ENCODE measurements at regions not wholly inside any gene's neighbourhood (a gene's known extent, or its start where the extent isn't known, plus 50 kb on each side); places are given as distances from the start of the nearest gene placed in this dataset.
A peak's percentile ranks its signal among the peaks of the same experiment; 100 is the strongest.

GRCh38 chr4:108473163-108473720 lies 147.1 kb upstream of the RPL34 start:
- Histone ChIP-seq H3K36me3 (no peaks in the 10 kb centered on the region), H3K9me3 (no peaks in the 10 kb centered on the region), H3K27ac (no peak overlapping the region), H3K4me1 (no peaks in the 10 kb centered on the region), H3K4me3 (no peak overlapping the region), H3K27me3 (replicated peaks in 1 of 7) (no peaks in the 10 kb centered on the region)
- 73 to 95% (median 86%) methylated on average over 2 of the region's 2 CpGs for WGBS, 5 donors
- intact Hi-C loops (cut with DNase I; ENCODE audit: low total_unique reads), result no loop called here
- no peak for DNase-seq
- TF ChIP-seq POLR2AphosphoS5 (IDR thresholded peaks at IDR 0.05) (no peak), POLR2A (IDR thresholded peaks at IDR 0.05) (no peak)
- TF ChIP-seq, protein P1, sequence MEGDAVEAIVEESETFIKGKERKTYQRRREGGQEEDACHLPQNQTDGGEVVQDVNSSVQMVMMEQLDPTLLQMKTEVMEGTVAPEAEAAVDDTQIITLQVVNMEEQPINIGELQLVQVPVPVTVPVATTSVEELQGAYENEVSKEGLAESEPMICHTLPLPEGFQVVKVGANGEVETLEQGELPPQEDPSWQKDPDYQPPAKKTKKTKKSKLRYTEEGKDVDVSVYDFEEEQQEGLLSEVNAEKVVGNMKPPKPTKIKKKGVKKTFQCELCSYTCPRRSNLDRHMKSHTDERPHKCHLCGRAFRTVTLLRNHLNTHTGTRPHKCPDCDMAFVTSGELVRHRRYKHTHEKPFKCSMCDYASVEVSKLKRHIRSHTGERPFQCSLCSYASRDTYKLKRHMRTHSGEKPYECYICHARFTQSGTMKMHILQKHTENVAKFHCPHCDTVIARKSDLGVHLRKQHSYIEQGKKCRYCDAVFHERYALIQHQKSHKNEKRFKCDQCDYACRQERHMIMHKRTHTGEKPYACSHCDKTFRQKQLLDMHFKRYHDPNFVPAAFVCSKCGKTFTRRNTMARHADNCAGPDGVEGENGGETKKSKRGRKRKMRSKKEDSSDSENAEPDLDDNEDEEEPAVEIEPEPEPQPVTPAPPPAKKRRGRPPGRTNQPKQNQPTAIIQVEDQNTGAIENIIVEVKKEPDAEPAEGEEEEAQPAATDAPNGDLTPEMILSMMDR (IDR thresholded peaks at IDR 0.05 in 8 of 11, conservative IDR thresholded peaks at IDR 0.05 in 3 of 11), result no peak

DNA sequence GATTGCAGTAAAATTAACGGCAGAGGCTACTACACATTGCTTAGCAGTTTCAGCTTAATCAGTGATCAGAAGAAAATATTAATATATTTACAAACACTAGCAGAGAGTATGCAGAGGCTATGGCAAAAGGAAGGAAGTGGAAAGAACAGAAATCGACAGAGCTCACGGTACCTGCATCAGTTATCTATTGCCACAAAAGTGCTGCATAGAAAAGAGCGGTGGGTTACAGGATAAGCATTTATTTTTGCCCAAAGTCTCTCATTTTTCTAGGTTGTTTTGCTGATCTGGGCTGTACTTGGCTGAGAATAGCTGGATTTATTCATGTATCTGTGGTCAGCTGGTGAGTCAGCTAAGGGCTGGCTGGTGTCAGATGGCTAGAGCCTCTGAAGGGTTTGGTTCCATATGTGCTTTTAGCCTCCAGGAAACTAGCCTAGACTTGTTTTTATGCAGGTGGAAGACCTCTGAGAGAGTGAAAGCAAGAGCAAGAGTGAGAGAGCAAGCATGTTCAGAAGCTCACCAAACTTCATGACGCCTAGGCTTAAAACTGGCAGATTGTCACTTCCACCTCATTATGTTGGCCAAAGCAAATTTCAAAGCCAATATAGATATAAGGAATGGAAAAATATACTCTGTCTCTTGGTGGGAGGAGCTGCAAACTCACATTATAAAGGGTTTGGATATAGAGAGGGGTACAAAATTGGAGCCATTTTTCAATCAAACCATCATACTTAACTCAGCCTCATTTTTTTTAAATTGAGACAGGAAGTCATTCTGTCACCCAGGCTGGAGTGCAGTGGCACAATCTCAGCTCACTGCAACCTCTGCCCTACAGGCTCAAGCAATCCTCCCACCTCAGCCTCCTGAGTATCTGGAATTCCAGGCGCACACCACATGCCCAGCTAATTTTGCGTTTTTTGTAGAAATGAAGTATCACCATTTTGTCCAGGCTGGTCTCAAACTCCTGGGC lies 153.2 kb upstream of the RPL34 start:
- TF ChIP-seq POLR2A (IDR thresholded peaks at IDR 0.05) (no peak), POLR2AphosphoS5 (IDR thresholded peaks at IDR 0.05) (no peak)
- intact Hi-C loops (cut with DNase I; ENCODE audit: low total_unique reads), result no loop called here

DNA sequence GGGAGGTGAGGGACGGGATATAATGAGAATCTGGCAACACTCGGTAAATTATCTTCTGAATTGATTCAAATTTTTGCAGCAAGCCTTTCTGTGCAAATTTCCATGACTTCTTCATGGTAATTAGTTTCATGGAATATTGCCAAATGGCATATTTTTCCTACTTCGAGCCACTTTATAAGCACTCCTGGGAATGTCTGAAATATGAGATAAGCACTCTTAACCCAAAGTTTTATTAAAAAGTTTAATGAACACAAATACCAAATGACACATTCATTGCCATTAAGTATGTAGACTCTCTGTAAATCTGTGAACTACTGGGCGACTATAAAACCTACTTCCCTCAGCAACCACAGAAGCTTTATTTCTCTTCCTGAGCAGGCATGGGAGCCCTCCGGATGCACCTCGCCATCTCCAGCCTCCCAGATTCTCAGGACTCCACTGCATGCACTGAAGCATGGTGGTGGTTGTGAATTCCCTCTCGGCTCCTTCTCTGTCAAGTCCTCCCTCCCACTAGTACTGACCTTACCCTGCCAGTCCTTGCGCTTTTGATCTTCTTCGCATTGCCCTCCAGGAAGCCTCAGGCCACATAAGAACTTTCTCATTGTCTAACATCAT lies 154.4 kb upstream of the RPL34 start:
- Histone ChIP-seq H3K27me3 (replicated peaks in 1 of 7) (no peaks in the 10 kb centered on the region), H3K4me3 (no peak overlapping the region), H3K4me1 (no peaks in the 10 kb centered on the region), H3K36me3 (no peaks in the 10 kb centered on the region), H3K9me3 (no peaks in the 10 kb centered on the region), H3K27ac (no peak overlapping the region)
- TF ChIP-seq POLR2AphosphoS5 (IDR thresholded peaks at IDR 0.05) (no peak), POLR2A (IDR thresholded peaks at IDR 0.05) (no peak)
- TF ChIP-seq, protein P1 (IDR thresholded peaks at IDR 0.05 in 8 of 11, conservative IDR thresholded peaks at IDR 0.05 in 3 of 11), result no peak
- 69 to 78% (median 70%) methylated on average over 9 of the region's 9 CpGs for WGBS, 5 donors
- DNase-seq, result no peak
- intact Hi-C loops (cut with DNase I; ENCODE audit: low total_unique reads), result no loop called here

More for the DNA sequence above, 153.2 kb upstream of the RPL34 start:
- Histone ChIP-seq H3K4me1 (no peaks in the 10 kb centered on the region), H3K4me3 (no peak overlapping the region), H3K27me3 (replicated peaks in 1 of 7) (no peaks in the 10 kb centered on the region), H3K27ac (peak overlapping the region in 1 of 8 donors; percentile 21), H3K9me3 (no peaks in the 10 kb centered on the region), H3K36me3 (no peaks in the 10 kb centered on the region)
- WGBS, 5 donors, result 63 to 71% (median 70%) methylated on average over 7 of the region's 7 CpGs
- no peak for DNase-seq

- H3K9me3 ChIP-seq, result no peaks in the 10 kb centered on the region
- WGBS, 5 donors, result 37 to 47% (median 45%) methylated on average over 2 of the region's 2 CpGs
- H3K4me3 ChIP-seq, result no peak overlapping the region
- H3K27me3 ChIP-seq (replicated peaks in 1 of 7), result no peaks in the 10 kb centered on the region
- intact Hi-C loops (cut with DNase I; ENCODE audit: low total_unique reads), result no loop called here
- H3K27ac ChIP-seq, result no peak overlapping the region
- DNase-seq, result no peak
- H3K36me3 ChIP-seq, result no peaks in the 10 kb centered on the region
- TF ChIP-seq POLR2A (IDR thresholded peaks at IDR 0.05) (no peak), POLR2AphosphoS5 (IDR thresholded peaks at IDR 0.05) (no peak)
- TF ChIP-seq, protein P1 (IDR thresholded peaks at IDR 0.05 in 8 of 11, conservative IDR thresholded peaks at IDR 0.05 in 3 of 11), result no peak
- H3K4me1 ChIP-seq, result no peaks in the 10 kb centered on the region
Measured at GRCh38 chr4:108458681-108459080, 161.7 kb upstream of the RPL34 start.
